ENCODE measurements at regions not wholly inside any gene's neighbourhood (a gene's known extent, or its start where the extent isn't known, plus 50 kb on each side); places are given as distances from the start of the nearest gene placed in this dataset.

DNA sequence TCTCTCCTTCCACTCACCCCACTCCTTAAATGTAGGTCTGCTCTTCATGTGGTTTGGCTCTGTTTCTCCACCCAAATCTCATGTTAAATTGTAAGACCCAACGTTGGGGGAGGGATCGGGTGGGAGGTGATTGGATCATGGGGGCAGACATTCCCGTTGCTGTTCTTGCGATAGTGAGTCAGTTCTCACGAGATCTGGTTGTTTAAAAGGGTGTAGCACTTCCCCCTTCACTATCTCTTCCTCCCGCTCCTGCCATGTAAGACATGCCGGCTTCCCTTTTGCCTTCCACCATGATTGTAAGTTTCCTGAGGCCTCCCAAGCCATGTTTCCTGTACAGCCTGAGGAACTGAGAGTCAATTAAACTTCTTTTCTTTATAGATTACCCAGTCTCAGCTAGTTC lies 1044.5 kb upstream of the POU3F3 start:
- ATAC-seq: no peak
- no peak for TF ChIP-seq BACH2 (CRISPR knock-in tag; IDR thresholded peaks at IDR 0.05; ENCODE audit: borderline replicate concordance)
- TF ChIP-seq PPARA (CRISPR knock-in tag; IDR thresholded peaks at IDR 0.05; ENCODE audit: borderline replicate concordance): no peak
- TF ChIP-seq TCF4 (CRISPR knock-in tag; IDR thresholded peaks at IDR 0.05; ENCODE audit: borderline replicate concordance): no peak
- no peak for TF ChIP-seq ZNF565 (CRISPR knock-in tag; conservative IDR thresholded peaks at IDR 0.05; ENCODE audit: low read depth)
- TF ChIP-seq ISL1 (CRISPR knock-in tag; IDR thresholded peaks at IDR 0.05): no peak
- TF ChIP-seq ESRRG (CRISPR knock-in tag; IDR thresholded peaks at IDR 0.05): no peak
- TF ChIP-seq ZNF8 (CRISPR knock-in tag; IDR thresholded peaks at IDR 0.05): no peak
- TF ChIP-seq RARB (CRISPR knock-in tag; IDR thresholded peaks at IDR 0.05): no peak
- TF ChIP-seq ZFP30 (CRISPR knock-in tag; IDR thresholded peaks at IDR 0.05): no peak
- TF ChIP-seq CSDC2 (CRISPR knock-in tag; IDR thresholded peaks at IDR 0.05): no peak
- TF ChIP-seq ARNTL (CRISPR knock-in tag; IDR thresholded peaks at IDR 0.05; ENCODE audit: borderline replicate concordance, low read depth): no peak
- no peak for TF ChIP-seq ZC3H10 (CRISPR knock-in tag; IDR thresholded peaks at IDR 0.05)
- no peak for TF ChIP-seq ZFP3 (CRISPR knock-in tag; IDR thresholded peaks at IDR 0.05)
- TF ChIP-seq, protein P1, sequence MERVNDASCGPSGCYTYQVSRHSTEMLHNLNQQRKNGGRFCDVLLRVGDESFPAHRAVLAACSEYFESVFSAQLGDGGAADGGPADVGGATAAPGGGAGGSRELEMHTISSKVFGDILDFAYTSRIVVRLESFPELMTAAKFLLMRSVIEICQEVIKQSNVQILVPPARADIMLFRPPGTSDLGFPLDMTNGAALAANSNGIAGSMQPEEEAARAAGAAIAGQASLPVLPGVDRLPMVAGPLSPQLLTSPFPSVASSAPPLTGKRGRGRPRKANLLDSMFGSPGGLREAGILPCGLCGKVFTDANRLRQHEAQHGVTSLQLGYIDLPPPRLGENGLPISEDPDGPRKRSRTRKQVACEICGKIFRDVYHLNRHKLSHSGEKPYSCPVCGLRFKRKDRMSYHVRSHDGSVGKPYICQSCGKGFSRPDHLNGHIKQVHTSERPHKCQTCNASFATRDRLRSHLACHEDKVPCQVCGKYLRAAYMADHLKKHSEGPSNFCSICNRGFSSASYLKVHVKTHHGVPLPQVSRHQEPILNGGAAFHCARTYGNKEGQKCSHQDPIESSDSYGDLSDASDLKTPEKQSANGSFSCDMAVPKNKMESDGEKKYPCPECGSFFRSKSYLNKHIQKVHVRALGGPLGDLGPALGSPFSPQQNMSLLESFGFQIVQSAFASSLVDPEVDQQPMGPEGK (CRISPR knock-in tag; IDR thresholded peaks at IDR 0.05; ENCODE audit: borderline replicate concordance): no peak

DNA sequence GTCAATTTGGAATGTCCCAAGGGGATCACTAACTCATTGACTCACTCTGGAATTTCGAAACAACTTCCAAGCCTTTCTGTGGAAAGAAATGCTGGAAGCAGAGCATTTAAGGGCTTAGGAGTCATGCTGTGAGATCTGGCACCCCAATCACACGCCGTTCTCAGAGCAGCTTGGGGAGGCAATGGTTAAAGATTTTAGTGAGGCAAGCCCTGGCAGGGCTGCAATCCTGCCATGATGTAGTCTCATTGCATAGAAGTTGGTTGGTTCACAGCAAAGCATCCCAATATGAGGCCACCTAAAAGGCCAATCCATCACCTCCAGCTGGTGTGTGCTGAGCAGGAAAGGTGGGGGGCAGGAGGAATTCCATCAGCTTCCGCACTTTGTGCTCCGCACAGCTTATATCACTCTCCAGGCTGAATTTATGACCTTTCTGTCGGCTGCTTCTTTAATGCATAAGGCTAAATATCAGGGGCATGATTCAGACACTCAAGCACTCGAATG lies 1043.9 kb upstream of the POU3F3 start:
- no peak for ATAC-seq
- TF ChIP-seq TOX (CRISPR knock-in tag; IDR thresholded peaks at IDR 0.05; ENCODE audit: borderline replicate concordance): no peak
- TF ChIP-seq ZNF565 (CRISPR knock-in tag; conservative IDR thresholded peaks at IDR 0.05; ENCODE audit: low read depth): no peak
- TF ChIP-seq ZFP30 (CRISPR knock-in tag; IDR thresholded peaks at IDR 0.05): no peak
- TF ChIP-seq GLIS3 (CRISPR knock-in tag; IDR thresholded peaks at IDR 0.05): no peak
- no peak for TF ChIP-seq SNAI2 (CRISPR knock-in tag; IDR thresholded peaks at IDR 0.05)
- no peak for TF ChIP-seq ZC3H10 (CRISPR knock-in tag; IDR thresholded peaks at IDR 0.05)

DNA sequence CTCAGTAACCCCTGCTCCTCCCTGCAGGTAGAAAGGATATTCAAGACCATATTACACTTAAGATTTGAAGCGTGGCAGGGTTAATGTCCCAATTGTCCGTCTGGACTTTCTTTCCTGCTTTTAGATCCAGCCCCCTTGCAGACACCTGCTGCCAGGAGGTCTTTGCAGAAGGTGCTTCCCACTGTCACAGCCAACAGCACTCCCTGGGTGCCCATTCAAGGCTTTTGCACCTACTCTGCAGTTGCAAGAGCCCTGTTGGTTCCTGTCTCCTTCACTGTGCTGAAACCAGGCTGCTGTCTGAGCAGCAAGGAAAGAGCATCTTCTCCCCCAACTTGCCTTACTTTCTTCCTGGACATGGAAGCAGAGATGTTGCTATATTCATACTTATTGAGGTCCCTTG lies 1043.0 kb upstream of the POU3F3 start:
- no peak for ATAC-seq
- TF ChIP-seq, protein P2, sequence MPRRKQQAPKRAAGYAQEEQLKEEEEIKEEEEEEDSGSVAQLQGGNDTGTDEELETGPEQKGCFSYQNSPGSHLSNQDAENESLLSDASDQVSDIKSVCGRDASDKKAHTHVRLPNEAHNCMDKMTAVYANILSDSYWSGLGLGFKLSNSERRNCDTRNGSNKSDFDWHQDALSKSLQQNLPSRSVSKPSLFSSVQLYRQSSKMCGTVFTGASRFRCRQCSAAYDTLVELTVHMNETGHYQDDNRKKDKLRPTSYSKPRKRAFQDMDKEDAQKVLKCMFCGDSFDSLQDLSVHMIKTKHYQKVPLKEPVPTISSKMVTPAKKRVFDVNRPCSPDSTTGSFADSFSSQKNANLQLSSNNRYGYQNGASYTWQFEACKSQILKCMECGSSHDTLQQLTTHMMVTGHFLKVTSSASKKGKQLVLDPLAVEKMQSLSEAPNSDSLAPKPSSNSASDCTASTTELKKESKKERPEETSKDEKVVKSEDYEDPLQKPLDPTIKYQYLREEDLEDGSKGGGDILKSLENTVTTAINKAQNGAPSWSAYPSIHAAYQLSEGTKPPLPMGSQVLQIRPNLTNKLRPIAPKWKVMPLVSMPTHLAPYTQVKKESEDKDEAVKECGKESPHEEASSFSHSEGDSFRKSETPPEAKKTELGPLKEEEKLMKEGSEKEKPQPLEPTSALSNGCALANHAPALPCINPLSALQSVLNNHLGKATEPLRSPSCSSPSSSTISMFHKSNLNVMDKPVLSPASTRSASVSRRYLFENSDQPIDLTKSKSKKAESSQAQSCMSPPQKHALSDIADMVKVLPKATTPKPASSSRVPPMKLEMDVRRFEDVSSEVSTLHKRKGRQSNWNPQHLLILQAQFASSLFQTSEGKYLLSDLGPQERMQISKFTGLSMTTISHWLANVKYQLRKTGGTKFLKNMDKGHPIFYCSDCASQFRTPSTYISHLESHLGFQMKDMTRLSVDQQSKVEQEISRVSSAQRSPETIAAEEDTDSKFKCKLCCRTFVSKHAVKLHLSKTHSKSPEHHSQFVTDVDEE (CRISPR knock-in tag; IDR thresholded peaks at IDR 0.05): no peak
- TF ChIP-seq ZNF8 (CRISPR knock-in tag; IDR thresholded peaks at IDR 0.05) (no peak), ARNTL (CRISPR knock-in tag; IDR thresholded peaks at IDR 0.05; ENCODE audit: borderline replicate concordance, low read depth) (no peak), SNAI2 (CRISPR knock-in tag; IDR thresholded peaks at IDR 0.05) (no peak), ZNF70 (CRISPR knock-in tag; IDR thresholded peaks at IDR 0.05) (no peak), PPARA (CRISPR knock-in tag; IDR thresholded peaks at IDR 0.05; ENCODE audit: borderline replicate concordance) (no peak), BACH2 (CRISPR knock-in tag; IDR thresholded peaks at IDR 0.05; ENCODE audit: borderline replicate concordance) (no peak), ZNF565 (CRISPR knock-in tag; conservative IDR thresholded peaks at IDR 0.05; ENCODE audit: low read depth) (no peak), ESRRG (CRISPR knock-in tag; IDR thresholded peaks at IDR 0.05) (no peak)

DNA sequence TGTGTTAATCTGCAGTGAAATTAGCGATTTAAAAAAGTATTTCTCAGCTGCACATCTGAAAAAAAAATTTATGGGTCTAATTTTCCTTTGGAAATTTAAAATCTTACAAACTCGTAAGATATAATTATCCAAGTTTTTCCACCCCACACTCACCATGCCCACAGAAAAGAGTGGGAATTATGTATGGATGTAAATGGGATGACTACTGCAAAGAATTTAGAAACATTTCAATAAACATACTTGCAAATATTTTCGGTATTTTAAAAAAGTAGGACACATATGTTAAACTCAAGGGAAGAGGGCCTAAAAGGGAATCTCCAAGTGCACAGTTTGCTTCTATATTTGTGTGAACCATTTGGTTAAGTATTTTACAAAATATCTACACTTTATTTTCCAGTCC lies 1039.9 kb upstream of the POU3F3 start:
- no peak for ATAC-seq
- TF ChIP-seq ZNF8 (CRISPR knock-in tag; IDR thresholded peaks at IDR 0.05) (no peak), ZNF70 (CRISPR knock-in tag; IDR thresholded peaks at IDR 0.05) (no peak)

DNA sequence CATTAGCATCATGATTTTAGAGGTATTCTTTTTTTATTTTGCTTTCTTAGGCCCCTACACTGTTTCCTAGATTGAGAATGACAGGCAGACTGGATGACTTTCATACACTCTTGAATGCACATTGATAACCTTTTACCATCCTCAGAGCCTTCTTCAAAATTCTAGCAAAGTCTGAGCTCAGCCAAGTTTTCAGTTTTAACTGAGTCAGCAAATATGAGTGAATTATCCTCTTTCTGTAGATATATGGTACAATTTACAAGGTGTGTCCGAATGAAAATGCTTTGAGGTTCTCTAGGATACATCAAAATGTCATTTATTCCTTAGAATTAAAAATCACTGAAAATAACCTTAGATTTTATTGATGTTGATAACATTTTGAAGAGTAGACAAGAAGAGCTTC lies 1038.2 kb upstream of the POU3F3 start:
- ATAC-seq: no peak
- no peak for TF ChIP-seq ZNF70 (CRISPR knock-in tag; IDR thresholded peaks at IDR 0.05)
- TF ChIP-seq PPARA (CRISPR knock-in tag; IDR thresholded peaks at IDR 0.05; ENCODE audit: borderline replicate concordance): no peak
- TF ChIP-seq, protein P3, sequence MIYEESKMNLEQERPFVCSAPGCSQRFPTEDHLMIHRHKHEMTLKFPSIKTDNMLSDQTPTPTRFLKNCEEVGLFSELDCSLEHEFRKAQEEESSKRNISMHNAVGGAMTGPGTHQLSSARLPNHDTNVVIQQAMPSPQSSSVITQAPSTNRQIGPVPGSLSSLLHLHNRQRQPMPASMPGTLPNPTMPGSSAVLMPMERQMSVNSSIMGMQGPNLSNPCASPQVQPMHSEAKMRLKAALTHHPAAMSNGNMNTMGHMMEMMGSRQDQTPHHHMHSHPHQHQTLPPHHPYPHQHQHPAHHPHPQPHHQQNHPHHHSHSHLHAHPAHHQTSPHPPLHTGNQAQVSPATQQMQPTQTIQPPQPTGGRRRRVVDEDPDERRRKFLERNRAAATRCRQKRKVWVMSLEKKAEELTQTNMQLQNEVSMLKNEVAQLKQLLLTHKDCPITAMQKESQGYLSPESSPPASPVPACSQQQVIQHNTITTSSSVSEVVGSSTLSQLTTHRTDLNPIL (CRISPR knock-in tag; IDR thresholded peaks at IDR 0.05; ENCODE audit: low read depth): no peak
- TF ChIP-seq CSDC2 (CRISPR knock-in tag; IDR thresholded peaks at IDR 0.05): no peak
- TF ChIP-seq, protein P4, sequence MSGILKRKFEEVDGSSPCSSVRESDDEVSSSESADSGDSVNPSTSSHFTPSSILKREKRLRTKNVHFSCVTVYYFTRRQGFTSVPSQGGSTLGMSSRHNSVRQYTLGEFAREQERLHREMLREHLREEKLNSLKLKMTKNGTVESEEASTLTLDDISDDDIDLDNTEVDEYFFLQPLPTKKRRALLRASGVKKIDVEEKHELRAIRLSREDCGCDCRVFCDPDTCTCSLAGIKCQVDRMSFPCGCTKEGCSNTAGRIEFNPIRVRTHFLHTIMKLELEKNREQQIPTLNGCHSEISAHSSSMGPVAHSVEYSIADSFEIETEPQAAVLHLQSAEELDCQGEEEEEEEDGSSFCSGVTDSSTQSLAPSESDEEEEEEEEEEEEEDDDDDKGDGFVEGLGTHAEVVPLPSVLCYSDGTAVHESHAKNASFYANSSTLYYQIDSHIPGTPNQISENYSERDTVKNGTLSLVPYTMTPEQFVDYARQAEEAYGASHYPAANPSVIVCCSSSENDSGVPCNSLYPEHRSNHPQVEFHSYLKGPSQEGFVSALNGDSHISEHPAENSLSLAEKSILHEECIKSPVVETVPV (CRISPR knock-in tag; IDR thresholded peaks at IDR 0.05): no peak
- no peak for TF ChIP-seq BACH2 (CRISPR knock-in tag; IDR thresholded peaks at IDR 0.05; ENCODE audit: borderline replicate concordance)
- no peak for TF ChIP-seq ZFP30 (CRISPR knock-in tag; IDR thresholded peaks at IDR 0.05)
- TF ChIP-seq TOX (CRISPR knock-in tag; IDR thresholded peaks at IDR 0.05; ENCODE audit: borderline replicate concordance): no peak
- no peak for TF ChIP-seq ARNTL (CRISPR knock-in tag; IDR thresholded peaks at IDR 0.05; ENCODE audit: borderline replicate concordance, low read depth)
- no peak for TF ChIP-seq SNAI2 (CRISPR knock-in tag; IDR thresholded peaks at IDR 0.05)
- no peak for TF ChIP-seq TCF4 (CRISPR knock-in tag; IDR thresholded peaks at IDR 0.05; ENCODE audit: borderline replicate concordance)

Data from SK-N-SH treated with all-trans-retinoic acid at 6 μM for 48 hours (cell line).